Ovary (tissue), 3 donors: ENCODE measurements at regions not wholly inside any gene's neighbourhood (a gene's known extent, or its start where the extent isn't known, plus 50 kb on each side); places are given as distances from the start of the nearest gene placed in this dataset.

Experiments
- EP300 ChIP-seq: sonication (generic); formaldehyde crosslinking; IDR thresholded peaks from one replicate; pipeline ENCODE4 v1.6.1; 2017; ENCODE audit warnings: antibody characterized with exemption
- POLR2A ChIP-seq: fragments of 450-650 bp; IDR thresholded peaks from one replicate; pipeline ENCODE4 v1.6.1; 2017; ENCODE audit warnings: antibody characterized with exemption, mild to moderate bottlenecking, moderate library complexity
- TF ChIP-seq, protein P1 (sequence below), 3 donors: fragments of 450-650 bp in 2 of 3; fragments of 200-600 bp in 1 of 3; IDR thresholded peaks; one replicate each; pipeline versions ENCODE4 v1.5.1 to v1.8.0; 2016 to 2022; ENCODE audit warnings: antibody characterized with exemption in 3 of 3, mild to moderate bottlenecking in 1 of 3
- donor health status: DM: no; HTN: no; CAD: no.

DNA sequence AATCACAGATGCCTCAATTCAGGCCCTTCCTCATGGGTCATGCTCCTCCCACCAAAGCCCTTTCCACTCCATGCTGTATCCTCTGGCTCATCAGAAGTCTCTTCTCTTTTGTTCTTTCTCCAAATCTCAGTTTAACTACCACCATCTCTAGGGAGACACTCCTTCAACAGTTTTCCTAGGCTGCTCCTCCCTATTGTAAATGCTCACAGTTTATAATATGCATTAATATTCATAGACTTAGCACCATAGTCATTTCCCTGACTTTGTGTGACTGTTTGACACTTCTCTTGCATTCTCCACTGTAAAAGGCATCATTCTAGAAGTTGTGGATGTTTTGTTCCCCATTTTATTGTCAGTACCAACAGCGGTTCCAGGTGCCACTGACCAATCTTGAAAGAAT lies 226.5 kb upstream of the PRSS1 start:
- TF ChIP-seq POLR2A (no peak), EP300 (no peak)
- TF ChIP-seq, protein P1, sequence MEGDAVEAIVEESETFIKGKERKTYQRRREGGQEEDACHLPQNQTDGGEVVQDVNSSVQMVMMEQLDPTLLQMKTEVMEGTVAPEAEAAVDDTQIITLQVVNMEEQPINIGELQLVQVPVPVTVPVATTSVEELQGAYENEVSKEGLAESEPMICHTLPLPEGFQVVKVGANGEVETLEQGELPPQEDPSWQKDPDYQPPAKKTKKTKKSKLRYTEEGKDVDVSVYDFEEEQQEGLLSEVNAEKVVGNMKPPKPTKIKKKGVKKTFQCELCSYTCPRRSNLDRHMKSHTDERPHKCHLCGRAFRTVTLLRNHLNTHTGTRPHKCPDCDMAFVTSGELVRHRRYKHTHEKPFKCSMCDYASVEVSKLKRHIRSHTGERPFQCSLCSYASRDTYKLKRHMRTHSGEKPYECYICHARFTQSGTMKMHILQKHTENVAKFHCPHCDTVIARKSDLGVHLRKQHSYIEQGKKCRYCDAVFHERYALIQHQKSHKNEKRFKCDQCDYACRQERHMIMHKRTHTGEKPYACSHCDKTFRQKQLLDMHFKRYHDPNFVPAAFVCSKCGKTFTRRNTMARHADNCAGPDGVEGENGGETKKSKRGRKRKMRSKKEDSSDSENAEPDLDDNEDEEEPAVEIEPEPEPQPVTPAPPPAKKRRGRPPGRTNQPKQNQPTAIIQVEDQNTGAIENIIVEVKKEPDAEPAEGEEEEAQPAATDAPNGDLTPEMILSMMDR (IDR thresholded peaks at IDR 0.05): no peak
